ENCODE measurements at regions not wholly inside any gene's neighbourhood (a gene's known extent, or its start where the extent isn't known, plus 50 kb on each side); places are given as distances from the start of the nearest gene placed in this dataset.

- no peak for DNase-seq
Measured at GRCh38 chr5:110329955-110330525, 396.4 kb downstream of the TMEM232 start.

DNA sequence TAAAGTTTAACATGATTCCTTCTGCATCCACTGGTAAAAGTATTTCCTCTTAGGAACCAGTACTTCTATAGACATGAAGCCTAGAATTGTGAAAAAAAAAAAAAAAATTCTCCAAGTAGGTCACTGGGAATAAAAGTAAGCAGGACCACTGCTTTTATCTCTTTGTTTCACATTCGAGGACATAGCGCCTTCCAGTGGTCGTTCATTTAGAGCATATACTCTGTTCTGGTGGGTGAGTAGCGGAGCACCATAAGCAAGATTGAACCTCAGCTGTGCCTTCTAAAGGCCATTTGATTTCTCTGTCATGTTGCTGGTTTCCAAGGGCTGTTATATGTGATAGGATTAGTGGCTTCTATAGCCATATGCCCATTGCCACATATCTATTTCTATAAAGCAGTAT lies 393.1 kb downstream of the TMEM232 start:
- no peak for DNase-seq

DNA sequence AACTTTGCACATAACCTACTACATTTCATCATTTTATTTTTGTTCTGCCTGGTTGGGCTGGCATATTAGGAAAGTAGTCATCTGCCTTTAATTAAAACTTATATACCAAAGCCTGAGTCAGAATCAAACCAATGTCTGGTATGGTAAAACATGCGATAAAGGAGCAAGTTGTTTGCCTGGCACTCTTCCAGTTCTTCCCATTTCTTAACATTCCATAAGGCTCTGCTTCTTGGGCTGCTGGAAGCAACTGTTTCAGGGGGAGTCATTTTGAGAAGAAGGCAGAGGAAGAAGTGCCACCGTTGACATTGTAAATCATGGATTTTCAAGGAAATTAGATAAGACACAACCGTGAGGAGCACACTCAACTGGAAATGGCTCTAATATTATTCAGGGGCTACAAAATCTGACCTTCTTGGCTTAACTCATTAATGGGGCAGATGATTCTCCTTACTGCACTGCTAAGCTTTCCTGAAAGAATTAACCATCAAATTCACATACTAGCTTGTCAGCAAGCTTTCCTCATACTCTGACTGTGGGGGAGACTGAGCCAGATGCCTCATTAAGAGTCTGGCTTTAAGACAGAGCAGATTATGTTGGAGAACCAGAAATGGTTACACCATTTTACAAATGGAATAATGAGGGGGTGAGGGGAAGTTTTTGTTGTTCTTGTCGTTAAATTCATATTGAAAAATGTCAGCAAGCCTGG lies 391.0 kb downstream of the TMEM232 start:
- DNase-seq: no peak

DNA sequence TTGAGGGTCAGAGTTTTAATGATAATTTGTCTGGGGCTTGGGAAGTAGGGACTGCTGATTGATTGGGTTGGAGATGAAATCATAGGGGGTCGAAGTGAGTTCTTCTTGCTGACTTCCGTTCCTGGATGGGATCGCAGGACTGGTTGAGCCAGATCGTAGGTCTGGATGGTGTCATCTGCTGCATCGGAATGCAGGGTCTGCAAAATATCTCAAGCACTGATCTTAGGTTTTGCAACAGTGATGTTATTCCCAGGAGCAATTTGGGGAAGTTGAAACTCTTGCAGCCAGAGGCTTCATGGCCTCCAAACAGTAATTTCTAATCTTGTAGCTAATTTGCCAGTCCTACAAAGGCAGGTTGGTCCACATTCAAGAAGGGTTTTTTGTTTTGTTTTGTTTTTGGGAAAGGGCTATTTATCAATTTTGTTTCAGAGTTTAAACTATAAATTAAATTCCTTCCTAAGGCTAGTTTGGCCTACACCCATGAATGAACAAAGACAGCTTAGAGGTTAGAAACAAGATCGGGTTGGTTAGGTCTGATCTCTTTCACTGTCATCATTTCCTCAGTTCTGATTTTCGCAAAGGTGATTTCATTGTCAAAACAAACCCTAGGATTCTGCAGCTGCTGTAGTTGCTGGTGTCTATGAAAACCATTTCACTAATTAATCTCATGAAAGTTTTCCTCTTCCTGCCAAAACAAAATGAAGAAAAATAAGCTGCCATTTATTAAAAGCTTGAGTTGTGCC lies 388.0 kb downstream of the TMEM232 start:
- DNase-seq: peak; percentile 7

- no peak for DNase-seq
Measured at GRCh38 chr5:110339399-110339798, 387.1 kb downstream of the TMEM232 start.

DNA sequence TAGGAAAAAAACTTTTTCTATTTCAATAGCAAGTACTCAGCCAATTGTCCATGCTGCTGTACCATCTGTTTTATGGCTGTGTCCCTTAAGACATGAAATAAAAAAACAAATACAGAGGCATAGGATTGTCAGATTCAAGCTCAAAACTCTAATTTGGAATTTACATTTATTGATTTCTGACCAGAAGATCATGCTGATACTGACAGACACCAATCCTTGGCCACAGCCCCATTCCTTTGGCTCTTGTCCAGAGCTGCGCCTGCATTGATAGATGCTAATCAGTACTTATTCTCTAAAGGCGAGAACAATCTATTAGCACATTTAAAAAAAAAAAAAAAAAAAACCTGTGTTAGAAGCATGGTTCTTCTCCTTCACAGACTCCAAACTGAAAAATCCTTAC lies 384.6 kb downstream of the TMEM232 start:
- no peak for DNase-seq

- no peak for DNase-seq
Measured at GRCh38 chr5:110342683-110343082, 383.8 kb downstream of the TMEM232 start.

DNA sequence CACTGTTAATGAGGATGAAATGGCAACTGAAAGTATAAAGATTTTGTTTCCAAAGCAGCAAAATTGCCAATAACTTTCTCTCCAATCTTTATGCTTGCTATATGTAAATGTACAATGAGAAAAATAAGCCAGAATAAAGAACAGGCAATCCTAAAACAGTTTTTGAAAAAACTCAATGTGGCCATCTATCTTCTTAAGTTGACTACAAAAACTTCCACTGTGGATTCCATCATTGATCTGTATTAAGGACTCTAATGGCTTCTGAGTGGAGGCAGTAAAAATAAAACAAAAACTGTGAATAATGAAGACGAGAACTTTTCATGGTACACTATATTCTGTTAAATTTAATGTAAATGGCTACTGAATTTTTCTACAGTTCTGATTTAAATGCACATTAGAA lies 382.9 kb downstream of the TMEM232 start:
- no peak for DNase-seq

DNA sequence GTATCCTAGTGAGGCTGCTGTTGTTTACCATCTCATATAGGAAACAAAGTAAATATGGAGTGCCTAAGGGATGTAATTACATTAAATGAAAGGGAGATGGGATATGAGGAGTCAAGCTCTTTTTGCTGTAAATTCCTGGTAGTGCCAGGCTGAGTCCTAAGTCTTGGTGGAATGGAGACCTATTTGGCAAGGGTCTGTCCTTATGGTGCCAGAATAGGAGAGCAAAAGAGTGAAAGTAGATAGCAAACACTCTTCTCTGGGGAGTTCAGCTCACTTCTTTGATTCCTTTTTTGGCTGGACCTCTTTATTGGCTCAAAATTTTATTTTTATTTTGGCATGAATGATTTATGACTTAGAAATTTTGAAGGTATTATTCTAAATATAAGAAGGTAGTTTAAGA lies 380.8 kb downstream of the TMEM232 start:
- no peak for DNase-seq

DNA sequence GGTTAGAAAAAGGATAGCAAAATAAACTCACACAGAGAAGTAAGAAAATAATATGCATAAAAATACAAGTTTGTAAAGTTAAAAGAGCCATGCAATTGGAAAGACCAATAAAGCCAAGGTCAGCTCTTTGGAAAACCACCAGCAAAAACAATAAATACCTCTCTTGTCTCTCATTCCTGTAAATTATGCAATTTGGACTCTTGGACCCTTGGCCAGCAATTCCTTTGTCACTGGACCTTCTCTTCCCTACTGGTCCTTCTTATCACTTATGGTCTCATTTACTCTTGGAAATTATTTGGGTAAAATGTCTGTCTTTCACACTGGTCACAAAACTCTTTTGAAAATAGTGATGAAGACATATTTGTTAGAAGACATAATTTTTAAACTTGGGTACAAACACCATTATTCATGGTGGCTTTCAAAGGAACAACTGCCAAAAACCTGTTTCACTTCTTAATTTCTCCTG lies 379.5 kb downstream of the TMEM232 start:
- DNase-seq: no peak

- no peak for DNase-seq
Measured at GRCh38 chr5:110347781-110348180, 378.7 kb downstream of the TMEM232 start.

DNA sequence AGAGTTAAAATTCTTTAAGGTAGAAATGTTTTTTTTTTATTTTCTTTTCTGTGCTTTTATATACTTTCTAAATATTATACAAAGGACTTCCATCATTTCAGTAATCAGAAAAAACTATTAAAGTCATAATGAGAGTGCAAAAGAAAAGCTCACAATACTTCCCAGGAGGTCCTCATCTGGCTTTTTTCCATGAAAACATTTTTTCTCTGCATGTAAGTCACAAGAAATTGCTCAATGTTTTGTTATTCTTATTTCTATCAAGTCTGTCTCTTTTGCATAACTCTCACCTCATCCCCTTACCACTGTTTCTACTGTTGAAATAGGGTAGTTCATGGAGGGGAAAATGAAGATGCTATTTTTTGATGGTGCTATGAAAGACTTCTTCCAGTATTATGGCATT lies 375.0 kb downstream of the TMEM232 start:
- DNase-seq: no peak

- peak; percentile 13 for DNase-seq
Measured at GRCh38 chr5:110354311-110354710, 372.2 kb downstream of the TMEM232 start.

DNA sequence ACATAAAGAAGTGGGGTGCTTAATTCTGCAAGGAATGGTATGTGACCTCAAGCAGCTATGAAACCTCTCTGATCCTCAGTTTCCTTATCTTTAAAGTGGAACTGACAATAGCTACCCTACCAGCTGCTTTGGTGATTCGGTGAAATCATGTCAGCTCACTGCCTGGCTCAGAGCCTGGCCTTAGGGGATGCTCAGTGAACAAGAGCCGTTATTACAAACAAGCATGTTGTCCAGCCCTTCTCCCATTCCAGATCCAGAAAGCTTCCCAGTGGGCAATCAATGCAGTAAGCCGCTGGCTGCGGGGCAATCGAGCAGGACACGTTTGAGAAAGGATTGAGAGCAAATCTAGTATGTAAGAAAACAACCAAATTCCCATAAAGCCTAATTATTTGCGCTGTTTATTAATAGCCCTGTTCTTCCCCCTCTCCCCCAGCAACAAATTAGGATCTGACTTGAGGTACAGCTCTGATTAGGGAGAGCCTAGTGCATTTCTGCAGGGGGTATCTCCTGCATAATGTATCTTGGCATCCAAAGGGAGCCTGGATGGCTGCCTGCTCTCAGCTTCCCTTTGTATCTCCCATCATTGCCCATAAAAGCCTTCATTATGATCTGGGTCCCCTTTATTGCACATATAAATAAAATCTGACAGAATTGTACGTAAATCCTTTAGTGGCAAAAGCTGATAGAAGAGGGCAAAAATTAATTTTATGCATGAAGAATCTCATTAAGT lies 371.4 kb downstream of the TMEM232 start:
- DNase-seq: peak; percentile 32

DNA sequence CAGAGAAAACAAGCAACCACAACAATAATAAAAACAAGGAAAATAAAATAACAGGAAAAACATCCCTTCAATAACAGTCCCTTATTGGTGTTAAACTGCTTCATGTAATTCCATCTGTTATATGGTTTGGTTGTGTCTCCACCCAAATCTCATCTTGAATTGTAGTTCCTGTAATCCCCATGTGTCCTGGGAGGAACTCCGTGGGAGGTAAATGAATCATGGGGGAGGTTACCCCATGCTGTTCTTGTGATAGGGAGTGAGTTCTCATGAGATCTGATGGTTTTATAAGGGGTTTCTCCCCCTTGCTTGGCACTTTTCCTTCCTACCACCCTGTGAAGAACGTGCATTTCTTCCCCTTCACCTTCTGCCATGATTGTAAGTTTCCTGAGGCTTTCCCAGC lies 369.8 kb downstream of the TMEM232 start:
- no peak for DNase-seq

- DNase-seq: no peak
Measured at GRCh38 chr5:110359221-110359620, 367.2 kb downstream of the TMEM232 start.

GRCh38 chr5:110361471-110361870 lies 365.0 kb downstream of the TMEM232 start:
- no peak for DNase-seq

DNA sequence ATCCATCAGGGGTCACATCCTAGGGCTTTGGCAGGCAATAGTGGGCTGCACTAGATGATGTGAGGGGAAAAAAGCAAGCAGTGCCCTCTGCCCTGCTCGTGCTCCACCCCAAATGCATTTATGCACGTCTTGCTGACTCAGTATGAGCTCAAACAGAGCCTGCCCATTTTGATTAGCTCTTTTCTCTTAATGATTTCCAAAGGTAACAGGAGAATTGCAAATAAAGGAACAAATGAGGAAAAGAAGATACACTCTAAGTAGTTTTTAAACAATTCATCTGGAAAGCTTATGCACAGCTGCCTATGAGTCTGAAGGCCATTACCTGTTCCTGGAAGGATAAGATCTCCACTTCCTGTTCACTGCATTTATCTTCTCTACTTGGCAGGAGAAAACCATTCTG lies 364.2 kb downstream of the TMEM232 start:
- DNase-seq: no peak

DNA sequence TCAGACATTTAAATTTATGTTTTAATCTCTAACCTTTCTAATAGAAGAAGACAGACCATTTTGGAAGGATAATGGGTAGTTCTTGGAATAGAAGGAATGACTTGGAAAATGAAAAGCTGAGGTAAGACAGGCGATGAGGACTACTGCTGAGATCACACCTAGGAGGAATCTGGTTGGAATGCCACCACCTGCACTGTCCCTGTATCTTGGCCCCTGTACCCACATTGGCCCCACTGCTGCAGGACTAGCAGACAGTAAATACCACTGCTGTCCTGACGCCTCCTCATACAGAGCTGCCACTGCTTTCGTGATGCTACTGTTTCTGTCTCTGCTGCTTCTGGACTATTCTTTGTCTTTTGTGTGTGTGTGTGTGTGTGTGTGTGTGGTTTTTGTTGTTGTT lies 359.8 kb downstream of the TMEM232 start:
- no peak for DNase-seq

Data from midbrain (tissue), 1 donor.